ENCODE measurements at regions not wholly inside any gene's neighbourhood (a gene's known extent, or its start where the extent isn't known, plus 50 kb on each side); places are given as distances from the start of the nearest gene placed in this dataset.

DNA sequence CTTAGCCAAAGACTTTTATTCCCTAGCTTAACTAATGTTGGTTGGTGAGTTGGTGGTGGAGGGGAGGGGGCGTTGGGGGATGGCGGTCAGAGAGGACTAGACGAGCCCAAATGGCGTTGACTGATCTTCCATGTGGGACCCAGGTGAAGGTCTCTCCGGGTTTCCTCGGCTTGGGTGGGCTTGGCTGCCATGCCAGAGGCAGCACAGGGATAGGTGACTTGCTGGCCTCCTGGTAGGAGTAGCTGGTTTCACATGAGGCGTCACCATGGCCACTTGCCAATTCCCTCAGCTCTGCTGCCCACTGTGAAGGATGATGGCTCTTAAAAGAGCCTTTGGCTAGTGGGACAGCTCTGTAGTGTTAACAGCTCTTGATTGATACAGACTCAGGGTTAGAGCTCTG lies 1337.0 kb upstream of the FAM98A start:
- no peak for TF ChIP-seq EZH2 (IDR thresholded peaks at IDR 0.05; ENCODE audit: insufficient read depth, low read length)
- TF ChIP-seq, protein P1, sequence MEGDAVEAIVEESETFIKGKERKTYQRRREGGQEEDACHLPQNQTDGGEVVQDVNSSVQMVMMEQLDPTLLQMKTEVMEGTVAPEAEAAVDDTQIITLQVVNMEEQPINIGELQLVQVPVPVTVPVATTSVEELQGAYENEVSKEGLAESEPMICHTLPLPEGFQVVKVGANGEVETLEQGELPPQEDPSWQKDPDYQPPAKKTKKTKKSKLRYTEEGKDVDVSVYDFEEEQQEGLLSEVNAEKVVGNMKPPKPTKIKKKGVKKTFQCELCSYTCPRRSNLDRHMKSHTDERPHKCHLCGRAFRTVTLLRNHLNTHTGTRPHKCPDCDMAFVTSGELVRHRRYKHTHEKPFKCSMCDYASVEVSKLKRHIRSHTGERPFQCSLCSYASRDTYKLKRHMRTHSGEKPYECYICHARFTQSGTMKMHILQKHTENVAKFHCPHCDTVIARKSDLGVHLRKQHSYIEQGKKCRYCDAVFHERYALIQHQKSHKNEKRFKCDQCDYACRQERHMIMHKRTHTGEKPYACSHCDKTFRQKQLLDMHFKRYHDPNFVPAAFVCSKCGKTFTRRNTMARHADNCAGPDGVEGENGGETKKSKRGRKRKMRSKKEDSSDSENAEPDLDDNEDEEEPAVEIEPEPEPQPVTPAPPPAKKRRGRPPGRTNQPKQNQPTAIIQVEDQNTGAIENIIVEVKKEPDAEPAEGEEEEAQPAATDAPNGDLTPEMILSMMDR (IDR thresholded peaks at IDR 0.05; ENCODE audit: insufficient read depth, low read depth, low read length) = no peak
- Histone ChIP-seq H3K4me3 (ENCODE audit: insufficient read depth, low read depth, low read length) (no peak overlapping the region), H3K36me3 (ENCODE audit: insufficient read depth, low read length) (no peaks in the 10 kb centered on the region), H3K9me3 (ENCODE audit: insufficient read depth, low read depth, low read length) (no peaks in the 10 kb centered on the region), H3K9ac (ENCODE audit: low read length) (no peak overlapping the region), H3K4me2 (ENCODE audit: low read length) (no peak overlapping the region), H4K20me1 (ENCODE audit: insufficient read depth, low read length) (no peaks in the 10 kb centered on the region), H3K27me3 (ENCODE audit: insufficient read depth, low read length) (no peaks in the 10 kb centered on the region), H3K79me2 (ENCODE audit: insufficient read depth, low read length) (no peaks in the 10 kb centered on the region), H3K27ac (ENCODE audit: low read depth, low read length) (no peak overlapping the region), H2AFZ (ENCODE audit: low read depth, low read length) (no peak overlapping the region), H3K4me1 (ENCODE audit: insufficient read depth, low read length) (no peaks in the 10 kb centered on the region)
- H3K4me3 Mint-ChIP-seq (ENCODE audit: unreplicated experiment) = no peak overlapping the region
- no peak overlapping the region for H3K27ac Mint-ChIP-seq (ENCODE audit: unreplicated experiment)
- H3K36me3 Mint-ChIP-seq (ENCODE audit: low read depth, unreplicated experiment) = no peaks in the 10 kb centered on the region
- no peak for FAIRE-seq
- H3K4me1 Mint-ChIP-seq (ENCODE audit: low read depth, unreplicated experiment) = peaks cover 6% of the 10 kb centered on the region
- no peaks in the 10 kb centered on the region for H3K27me3 Mint-ChIP-seq (ENCODE audit: low read depth, unreplicated experiment)
- H3K9me3 Mint-ChIP-seq (ENCODE audit: unreplicated experiment) = no peaks in the 10 kb centered on the region
- DNase-seq (ENCODE audit: low read depth) = no peak

DNA sequence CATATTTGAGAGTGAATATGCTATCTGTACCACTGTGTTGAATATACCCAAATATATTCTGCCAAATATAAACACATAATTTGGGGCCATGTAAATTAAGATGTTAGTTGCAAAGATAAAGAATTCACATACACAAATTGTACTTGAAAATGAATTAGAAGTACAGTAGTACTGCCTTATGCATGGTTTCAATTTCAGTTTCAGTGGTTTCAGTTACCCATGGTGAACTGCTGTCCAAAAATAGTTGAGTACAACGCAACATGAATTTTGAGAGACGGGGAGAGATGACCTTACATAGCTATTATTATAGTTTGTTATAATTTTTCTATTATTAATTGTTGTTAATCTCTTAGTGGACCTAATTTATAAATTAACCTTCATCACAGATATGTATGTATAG lies 1313.0 kb upstream of the FAM98A start:
- no peaks in the 10 kb centered on the region for H4K20me1 ChIP-seq (ENCODE audit: insufficient read depth, low read length)
- peaks cover 7% of the 10 kb centered on the region for H3K9me3 Mint-ChIP-seq (ENCODE audit: unreplicated experiment)
- FAIRE-seq (no peak), DNase-seq (ENCODE audit: low read depth) (no peak)
- no peak overlapping the region for H3K4me3 Mint-ChIP-seq (ENCODE audit: unreplicated experiment)
- no peaks in the 10 kb centered on the region for H3K27me3 ChIP-seq (ENCODE audit: insufficient read depth, low read length)
- no peak overlapping the region for H3K27ac ChIP-seq (ENCODE audit: low read depth, low read length)
- no peak overlapping the region for H3K9ac ChIP-seq (ENCODE audit: low read length)
- H3K4me2 ChIP-seq (ENCODE audit: low read length) = no peak overlapping the region
- no peaks in the 10 kb centered on the region for H3K27me3 Mint-ChIP-seq (ENCODE audit: low read depth, unreplicated experiment)
- no peaks in the 10 kb centered on the region for H3K79me2 ChIP-seq (ENCODE audit: insufficient read depth, low read length)
- H3K4me3 ChIP-seq (ENCODE audit: insufficient read depth, low read depth, low read length) = no peak overlapping the region
- no peak for TF ChIP-seq EZH2 (IDR thresholded peaks at IDR 0.05; ENCODE audit: insufficient read depth, low read length)
- TF ChIP-seq, protein P1 (IDR thresholded peaks at IDR 0.05; ENCODE audit: insufficient read depth, low read depth, low read length) = no peak
- H2AFZ ChIP-seq (ENCODE audit: low read depth, low read length) = no peak overlapping the region
- no peaks in the 10 kb centered on the region for H3K36me3 Mint-ChIP-seq (ENCODE audit: low read depth, unreplicated experiment)
- no peaks in the 10 kb centered on the region for H3K4me1 ChIP-seq (ENCODE audit: insufficient read depth, low read length)
- no peaks in the 10 kb centered on the region for H3K9me3 ChIP-seq (ENCODE audit: insufficient read depth, low read depth, low read length)
- peaks cover 2% of the 10 kb centered on the region for H3K4me1 Mint-ChIP-seq (ENCODE audit: low read depth, unreplicated experiment)
- no peak overlapping the region for H3K27ac Mint-ChIP-seq (ENCODE audit: unreplicated experiment)
- H3K36me3 ChIP-seq (ENCODE audit: insufficient read depth, low read length) = no peaks in the 10 kb centered on the region

DNA sequence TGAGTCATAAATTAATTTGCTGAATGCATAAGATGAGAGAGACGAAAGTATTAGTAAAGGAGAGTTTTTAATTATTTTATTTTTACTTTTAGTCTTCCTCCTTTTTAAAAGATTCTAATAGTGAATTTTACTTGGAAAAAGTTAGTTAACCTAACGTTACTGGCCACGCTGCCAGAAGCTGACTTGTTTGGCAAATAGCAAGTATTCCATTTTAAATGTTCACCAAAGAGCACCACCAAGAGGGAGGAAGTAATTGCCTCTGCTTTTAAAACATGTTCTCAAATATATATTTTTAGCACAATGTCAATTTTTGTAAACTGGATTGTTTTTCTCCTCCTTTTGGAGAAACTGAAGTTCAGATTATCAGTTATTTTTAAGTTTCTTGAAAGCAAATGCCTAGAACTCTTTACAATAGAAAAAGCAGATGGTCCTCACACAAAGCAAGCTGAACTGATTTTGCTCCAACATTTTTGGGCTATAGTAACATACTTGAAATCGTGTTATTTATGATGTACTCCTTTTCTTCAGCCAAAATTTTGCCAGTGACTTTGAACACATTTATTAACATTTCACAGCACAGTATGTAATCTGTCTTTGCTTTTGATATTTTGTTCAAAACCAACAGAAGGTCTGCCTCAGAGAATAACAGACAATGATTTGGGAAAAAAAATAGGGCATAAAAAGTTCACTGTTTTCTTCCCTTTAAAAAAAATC lies 1311.0 kb upstream of the FAM98A start:
- Histone ChIP-seq H3K9ac (ENCODE audit: low read length) (no peak overlapping the region), H3K4me3 (ENCODE audit: insufficient read depth, low read depth, low read length) (no peak overlapping the region), H3K27ac (ENCODE audit: low read depth, low read length) (no peak overlapping the region), H3K4me2 (ENCODE audit: low read length) (no peak overlapping the region), H3K27me3 (ENCODE audit: insufficient read depth, low read length) (no peaks in the 10 kb centered on the region), H3K36me3 (ENCODE audit: insufficient read depth, low read length) (no peaks in the 10 kb centered on the region), H2AFZ (ENCODE audit: low read depth, low read length) (no peak overlapping the region), H3K9me3 (ENCODE audit: insufficient read depth, low read depth, low read length) (no peaks in the 10 kb centered on the region), H4K20me1 (ENCODE audit: insufficient read depth, low read length) (no peaks in the 10 kb centered on the region), H3K4me1 (ENCODE audit: insufficient read depth, low read length) (no peaks in the 10 kb centered on the region), H3K79me2 (ENCODE audit: insufficient read depth, low read length) (no peaks in the 10 kb centered on the region)
- H3K27me3 Mint-ChIP-seq (ENCODE audit: low read depth, unreplicated experiment) = no peaks in the 10 kb centered on the region
- H3K27ac Mint-ChIP-seq (ENCODE audit: unreplicated experiment) = no peak overlapping the region
- no peak for FAIRE-seq
- no peaks in the 10 kb centered on the region for H3K36me3 Mint-ChIP-seq (ENCODE audit: low read depth, unreplicated experiment)
- TF ChIP-seq EZH2 (IDR thresholded peaks at IDR 0.05; ENCODE audit: insufficient read depth, low read length) = no peak
- TF ChIP-seq, protein P1 (IDR thresholded peaks at IDR 0.05; ENCODE audit: insufficient read depth, low read depth, low read length) = no peak
- peaks cover 2% of the 10 kb centered on the region for H3K9me3 Mint-ChIP-seq (ENCODE audit: unreplicated experiment)
- H3K4me1 Mint-ChIP-seq (ENCODE audit: low read depth, unreplicated experiment) = peaks cover 2% of the 10 kb centered on the region
- H3K4me3 Mint-ChIP-seq (ENCODE audit: unreplicated experiment) = no peak overlapping the region
- no peak for DNase-seq (ENCODE audit: low read depth)
